ENCODE measurements at regions not wholly inside any gene's neighbourhood (a gene's known extent, or its start where the extent isn't known, plus 50 kb on each side); places are given as distances from the start of the nearest gene placed in this dataset.
"Not testable (repeated sequence)": the region's sequence is repeated elsewhere in the genome, so short reads cannot be mapped to it uniquely, and the experiment has no call there.

DNA sequence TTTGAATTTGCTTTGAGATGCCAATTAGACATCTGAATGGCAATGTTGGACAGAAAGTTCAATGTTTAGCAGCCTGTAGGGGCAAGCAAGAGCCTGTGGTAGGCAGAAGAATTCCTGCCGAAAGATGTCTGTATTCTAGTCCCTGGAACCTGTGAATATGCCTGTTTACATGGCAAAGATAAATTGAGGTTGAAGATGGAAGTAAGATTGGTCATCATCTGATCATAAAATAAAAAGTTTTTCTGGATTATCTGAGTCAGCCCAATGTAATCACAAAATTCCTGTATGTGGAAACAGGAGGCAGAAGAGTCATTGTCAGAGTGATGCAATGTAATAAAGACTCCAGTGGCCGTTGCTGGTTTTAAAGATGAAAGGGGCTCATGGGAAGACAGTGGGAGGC lies 430.5 kb downstream of the MDFIC start:
- peak; percentile 38 for DNase-seq (ENCODE audit: low spot score)

DNA sequence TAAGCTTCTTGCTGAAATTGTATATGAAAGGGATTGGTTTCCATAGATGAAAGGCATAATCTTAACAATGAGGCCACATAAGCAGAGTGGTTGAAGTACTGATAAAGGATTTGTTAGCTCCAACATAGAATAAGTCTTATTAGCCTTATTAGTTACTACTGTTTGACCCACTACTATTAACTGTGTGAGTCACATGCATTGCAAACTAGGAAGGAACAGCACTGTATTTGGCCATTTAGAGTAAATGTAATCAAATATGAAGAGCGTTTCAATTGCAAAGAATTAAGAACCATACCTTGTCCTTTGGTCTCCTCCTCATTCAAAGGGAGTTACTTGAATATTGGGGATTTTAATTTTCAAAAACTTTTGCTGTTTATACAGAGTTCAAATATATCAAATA lies 428.9 kb downstream of the MDFIC start:
- DNase-seq (ENCODE audit: low spot score) = no peak

DNA sequence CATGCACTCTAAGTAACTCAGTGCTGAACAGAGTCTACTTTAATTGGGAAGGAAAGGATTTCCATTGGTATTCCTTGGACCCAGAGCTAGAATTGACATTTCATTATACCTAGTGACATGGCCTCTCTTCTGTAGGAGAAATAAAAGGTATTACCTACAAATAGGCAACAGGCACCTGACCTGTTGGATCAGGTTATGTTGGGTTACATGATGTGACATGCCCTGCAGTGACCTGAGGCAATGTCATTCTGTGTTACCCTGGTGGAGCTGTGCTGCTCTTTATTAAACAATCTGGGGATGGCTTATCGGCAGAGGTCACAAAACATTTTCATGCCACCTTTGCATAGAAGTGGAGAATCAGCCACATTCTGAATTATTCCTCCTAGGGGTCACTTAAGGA lies 427.7 kb downstream of the MDFIC start:
- DNase-seq (ENCODE audit: low spot score) = no peak

DNA sequence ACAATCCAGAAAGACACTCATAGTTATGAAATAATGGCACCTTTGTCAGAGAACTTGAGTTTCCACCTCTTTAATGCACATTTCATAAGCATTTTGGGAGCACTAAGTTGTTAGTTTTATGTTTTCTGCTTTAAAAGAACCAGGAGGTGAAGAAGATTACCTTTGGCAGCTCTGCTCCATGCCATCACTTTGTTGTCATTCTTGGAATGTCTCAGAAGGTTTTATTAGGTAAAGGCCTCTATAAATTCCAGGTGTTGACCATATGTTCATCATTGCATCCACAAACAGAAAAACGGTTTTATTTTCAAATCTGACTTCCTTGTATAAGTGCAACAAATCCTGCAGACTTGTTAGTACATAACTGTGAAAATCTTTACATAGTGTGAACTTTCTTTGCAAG lies 424.8 kb downstream of the MDFIC start:
- DNase-seq (ENCODE audit: low spot score) = no peak

DNA sequence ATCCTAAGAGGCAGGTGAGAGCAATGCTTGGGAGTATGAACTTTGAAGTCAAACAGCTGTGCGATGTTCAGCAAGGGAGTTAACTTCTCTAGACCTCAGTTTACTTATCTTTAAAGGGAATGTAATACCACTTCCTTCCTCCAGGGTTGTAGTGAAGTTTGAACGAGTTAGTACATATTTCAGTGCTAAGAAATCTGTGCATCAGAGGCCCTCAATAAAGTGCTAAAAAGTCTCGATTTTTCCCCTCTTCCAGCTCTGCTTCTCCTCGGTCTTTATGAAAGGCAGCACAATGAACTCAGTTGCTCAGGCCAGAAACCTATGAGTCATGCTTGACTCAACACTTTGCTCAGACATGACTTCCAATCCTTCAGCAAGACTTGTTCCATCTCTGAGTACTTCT lies 418.9 kb downstream of the MDFIC start:
- peak; percentile 38 for DNase-seq (ENCODE audit: low spot score)

DNA sequence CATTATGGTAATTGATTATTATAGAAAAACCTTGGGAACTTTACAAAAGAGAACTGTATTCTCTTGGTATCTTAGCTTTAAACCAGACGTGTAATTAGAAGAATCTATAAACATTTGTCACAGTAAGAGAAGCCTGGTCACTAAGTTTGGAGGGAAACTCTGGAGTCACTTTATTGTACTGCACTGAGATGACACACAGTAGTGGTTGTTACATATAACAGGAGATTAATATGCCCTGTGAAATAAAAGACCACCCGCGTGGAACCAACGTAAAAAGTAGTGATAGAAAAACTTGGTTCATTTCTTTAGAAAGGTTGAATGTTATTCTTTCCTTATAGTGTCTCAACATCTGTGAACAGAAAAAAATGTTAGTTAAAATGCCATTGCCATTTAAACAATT lies 416.1 kb downstream of the MDFIC start:
- DNase-seq (ENCODE audit: low spot score) = no peak

DNA sequence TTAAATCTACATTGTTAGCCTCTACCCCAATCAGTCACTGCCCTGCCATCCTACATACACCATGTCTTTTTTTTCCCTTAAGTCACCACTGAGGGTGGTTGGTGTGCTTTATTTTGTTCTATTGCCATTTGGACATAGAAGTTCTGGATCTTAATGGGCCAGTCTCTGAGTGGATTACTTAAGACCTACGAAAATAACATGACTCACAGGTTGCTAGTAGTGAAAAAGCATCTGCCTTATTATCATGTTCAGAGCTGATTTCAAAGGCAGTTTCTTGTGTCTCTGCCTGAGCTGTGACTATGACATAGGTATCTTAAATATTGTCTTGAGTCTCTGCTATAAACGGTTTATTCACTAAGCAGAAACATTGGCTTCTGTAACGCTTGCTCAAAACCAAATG lies 410.8 kb downstream of the MDFIC start:
- no peak for DNase-seq (ENCODE audit: low spot score)

DNA sequence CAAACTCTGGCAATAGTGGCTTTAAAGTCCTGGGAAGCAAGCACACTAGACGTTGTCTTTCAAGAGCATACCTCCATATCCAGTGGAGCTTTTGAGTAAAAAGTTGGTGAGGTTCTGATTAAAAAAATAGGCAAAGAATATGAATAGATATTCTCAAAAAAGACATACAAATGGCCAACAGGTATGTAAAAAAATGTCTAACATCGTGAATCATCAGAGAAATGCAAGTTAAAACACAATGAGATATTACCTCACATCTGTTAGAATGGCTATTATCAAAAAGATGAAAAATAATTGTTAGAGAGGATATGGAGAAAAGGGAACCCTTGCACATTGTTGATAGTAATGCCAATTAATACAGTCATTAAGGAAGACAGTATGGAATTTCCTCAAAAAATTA lies 407.1 kb downstream of the MDFIC start:
- DNase-seq (ENCODE audit: low spot score) = no peak

DNA sequence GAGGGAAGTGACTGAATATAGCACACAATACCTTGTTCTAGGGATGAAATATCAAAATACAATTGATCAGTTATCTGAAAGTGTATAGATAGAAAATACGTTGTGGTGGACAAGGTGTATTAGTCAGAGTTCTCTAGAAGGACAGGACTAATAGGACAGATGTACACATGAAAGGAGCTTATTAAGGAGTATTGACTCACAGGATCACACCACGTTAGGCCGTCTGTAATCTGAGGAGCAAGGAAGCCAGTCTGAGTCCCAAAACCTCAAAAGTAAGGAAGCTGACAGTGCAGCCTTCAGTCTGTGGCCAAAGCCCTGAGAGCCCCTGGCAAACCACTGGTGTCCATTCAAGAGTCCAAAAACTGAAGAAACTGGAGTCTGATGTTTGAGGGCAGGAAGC lies 406.1 kb downstream of the MDFIC start:
- DNase-seq (ENCODE audit: low spot score) = no peak

DNA sequence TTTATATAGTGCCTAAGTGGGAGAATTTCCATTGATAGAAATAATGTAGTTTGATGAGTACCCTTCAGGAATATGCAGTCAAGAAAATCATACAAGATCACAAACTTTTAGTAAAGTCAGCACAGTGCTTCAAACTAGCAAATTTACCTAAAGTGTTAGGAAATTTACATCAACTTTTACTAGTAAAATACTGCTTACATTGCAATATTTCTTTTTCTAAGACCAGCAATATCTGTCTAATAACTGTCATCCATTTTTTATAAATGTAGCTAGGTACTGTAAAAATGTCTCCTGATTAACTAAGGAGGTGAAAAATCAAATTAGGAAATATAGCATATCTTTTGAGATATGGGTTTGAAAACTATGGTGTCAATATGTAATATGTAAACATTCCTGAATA lies 405.4 kb downstream of the MDFIC start:
- DNase-seq (ENCODE audit: low spot score) = no peak

DNA sequence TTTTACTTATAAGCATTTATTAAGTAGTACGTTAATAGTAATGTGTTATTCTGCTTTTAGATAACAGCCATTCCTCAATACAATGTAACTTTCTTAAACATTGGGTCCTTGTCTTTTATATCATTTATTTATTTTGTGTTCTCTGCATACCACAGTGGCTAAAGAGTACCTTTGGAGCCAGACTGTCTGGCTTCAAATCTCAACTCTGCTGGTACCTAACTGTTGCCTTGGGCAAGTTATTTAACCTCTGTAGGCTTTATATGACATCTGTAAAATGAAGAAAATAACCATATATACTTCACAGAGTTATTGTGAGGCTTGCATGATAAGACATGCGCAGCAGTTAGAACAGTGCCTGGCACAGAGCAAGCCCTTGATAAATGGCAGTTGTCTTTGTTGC lies 397.6 kb downstream of the MDFIC start:
- DNase-seq (ENCODE audit: low spot score) = no peak

DNA sequence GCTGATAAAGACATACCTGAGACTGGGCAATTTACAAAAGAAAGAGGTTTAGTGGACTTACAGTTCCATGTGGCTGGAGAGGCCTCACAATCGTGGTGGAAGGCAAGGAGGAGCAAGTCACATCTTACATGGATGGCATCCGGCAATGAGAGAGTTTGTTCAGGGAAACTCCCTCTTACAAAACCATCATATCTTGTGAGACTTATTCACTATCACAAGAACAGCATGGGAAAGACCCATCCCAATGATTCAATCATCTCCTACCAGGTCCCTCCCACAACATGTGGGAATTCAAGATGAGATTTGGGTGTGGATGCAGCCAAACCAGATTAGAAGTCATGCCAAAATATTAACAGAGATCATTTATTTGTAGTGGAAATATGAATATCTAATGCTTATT lies 388.4 kb downstream of the MDFIC start:
- DNase-seq (ENCODE audit: low spot score) = not testable (repeated sequence)

DNA sequence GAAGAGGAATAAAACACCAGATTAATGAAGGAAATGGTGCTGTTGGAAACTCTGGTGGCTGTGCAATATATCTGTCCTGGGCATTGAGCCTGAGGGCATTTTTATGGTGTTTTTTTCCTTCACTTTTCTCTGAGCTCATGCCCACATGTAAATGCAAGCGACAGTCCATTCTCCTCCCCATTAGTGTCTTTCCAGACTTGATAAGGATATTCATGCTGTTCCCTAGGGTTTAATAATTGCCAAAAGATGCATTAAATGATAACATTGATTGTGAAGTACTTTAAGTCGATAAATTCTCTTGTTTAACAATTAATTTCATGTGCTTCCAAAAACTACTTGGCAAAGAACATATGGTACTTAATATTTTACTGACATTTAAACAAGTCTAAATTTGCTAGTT lies 384.7 kb downstream of the MDFIC start:
- DNase-seq (ENCODE audit: low spot score) = no peak

DNA sequence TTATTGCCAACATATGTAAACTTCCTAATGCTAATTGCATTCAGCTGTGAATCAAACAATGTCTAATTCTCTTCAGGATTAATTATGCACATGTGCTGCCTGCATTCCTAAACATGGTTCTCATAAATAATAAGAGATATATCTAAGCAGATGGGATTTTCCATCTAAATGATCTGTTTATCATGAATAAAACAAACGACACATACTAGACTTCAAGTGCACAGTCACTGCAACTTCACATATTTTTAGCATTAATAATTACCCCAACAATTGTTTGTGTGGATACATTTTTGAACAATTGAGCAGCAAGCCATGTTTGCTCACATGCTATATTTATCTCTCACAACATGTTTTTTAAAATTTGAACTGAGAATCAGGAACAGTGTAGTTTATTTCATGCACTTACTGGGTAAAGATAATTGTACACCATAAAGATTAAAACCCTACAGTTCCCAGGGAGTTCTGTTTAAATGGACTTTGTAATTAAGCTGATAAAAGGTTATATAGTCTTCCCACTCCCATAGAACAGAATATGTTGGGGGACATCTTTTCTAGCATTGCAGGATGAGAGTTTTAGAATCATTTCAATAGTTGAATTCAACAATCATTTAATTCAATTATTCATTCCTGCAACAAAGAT lies 378.5 kb downstream of the MDFIC start:
- DNase-seq (ENCODE audit: low spot score) = peak; percentile 22

DNA sequence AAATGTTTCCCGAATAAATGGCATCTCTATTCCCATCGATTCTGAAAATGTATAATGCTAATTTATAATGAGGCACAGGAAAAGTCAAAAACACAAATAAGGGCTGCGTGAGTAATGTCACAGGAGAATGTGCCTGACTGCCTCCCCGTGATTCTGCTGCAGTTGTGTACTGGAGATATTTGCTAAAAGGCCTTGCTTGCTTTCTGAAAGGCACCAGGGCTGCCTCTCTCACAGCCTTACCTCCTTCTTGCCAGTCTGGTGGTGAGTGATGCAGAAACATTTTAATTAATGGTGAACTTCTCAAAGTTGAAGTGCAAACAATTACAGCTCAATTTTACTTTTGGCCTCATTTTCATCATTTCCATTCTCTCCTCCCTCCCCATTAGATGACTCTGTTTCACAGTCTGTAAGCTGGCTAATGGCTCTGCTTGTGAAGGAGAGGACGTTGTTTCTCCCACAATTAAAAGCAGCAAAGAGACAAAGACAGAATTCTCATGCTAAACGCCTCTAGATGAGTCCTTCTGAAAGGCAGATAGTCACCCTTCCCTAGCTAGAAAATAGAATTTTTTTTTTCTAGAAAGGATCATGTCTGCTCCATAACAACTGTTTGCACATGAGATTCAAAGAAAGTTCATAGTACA lies 377.6 kb downstream of the MDFIC start:
- no peak for DNase-seq (ENCODE audit: low spot score)

DNA sequence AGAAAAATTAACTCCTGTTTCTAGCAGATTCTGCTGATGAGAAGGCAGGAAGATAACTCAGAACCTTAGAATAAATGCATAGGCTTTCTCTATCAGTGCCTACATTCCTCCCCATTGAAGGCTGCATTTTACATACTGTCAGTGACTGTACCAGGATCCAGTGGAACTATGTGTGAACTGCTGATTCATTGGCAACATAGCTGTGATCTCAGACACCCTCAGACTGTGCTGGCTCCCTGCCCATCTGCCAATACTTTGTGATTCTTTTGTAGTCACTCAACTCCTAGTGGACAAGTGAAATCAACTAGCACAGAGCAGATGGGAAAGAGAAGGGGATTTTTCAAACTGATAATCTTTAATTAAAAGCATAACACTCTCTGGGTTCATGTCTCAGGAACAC lies 375.8 kb downstream of the MDFIC start:
- DNase-seq (ENCODE audit: low spot score) = peak; percentile 12

DNA sequence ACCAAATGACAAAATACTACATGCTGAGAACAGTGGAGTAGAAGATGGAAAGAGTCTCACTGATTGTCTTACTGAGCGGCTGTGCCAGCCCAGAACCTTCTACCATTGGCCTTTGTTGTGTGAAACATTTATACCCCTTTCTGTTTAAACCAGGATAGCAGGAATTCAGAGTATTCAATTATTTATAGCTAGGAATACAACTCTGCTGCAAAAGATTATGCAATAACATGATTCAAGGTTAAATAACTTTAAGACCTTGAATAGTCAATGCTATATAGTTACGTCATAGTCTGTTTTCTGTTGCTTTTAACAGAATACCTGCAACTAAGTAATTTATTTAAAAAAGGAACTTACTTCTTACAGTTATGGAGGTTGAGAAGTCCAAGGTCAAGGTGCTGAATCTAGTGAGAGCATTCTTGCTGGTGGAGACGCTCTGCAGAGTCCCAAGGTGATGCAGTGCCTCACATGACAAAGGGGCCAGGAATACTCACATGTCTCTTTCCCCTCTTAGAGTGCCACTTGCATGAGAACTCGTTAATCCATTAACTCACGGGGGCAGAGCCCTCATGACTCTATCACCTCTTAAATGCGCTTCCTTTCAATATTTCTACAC lies 371.8 kb downstream of the MDFIC start:
- peak; percentile 9 for DNase-seq (ENCODE audit: low spot score)

DNA sequence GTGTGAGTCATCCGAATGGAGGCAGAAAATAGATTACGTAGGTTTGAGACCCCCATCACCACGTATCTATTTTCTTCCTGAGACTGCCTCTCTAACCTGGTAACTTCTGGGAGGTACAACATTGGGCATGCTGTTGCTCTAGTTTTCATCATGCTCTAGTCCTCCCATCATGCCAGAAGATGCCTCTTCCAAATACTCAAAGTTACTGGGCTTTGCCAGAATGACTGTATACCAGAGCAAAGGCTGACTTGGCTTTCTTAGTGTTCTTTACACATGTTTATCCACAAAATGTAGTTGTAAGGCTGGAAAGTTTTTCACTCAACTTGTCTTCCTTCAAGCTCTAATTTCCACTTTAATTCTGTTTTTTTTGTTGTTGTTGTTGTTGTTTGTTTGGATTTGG lies 370.5 kb downstream of the MDFIC start:
- DNase-seq (ENCODE audit: low spot score) = no peak

DNA sequence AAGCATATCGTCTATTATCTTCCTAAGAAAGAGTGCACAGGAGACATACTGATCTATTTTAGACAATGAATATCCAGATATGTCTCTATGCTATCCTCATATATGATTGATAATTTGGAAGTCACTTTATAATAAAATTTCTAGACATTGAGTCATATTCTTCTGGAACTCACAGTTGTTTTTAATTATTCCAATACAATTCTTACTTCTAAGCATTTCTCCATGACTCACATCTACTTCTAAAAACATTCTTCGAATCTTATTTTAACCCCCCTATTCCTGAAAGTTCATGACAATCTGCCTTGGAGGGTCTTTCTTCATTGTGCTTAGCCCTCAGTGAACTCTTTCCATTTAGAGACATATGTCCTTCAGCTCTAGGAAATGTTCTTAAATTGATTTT lies 368.1 kb downstream of the MDFIC start:
- peak; percentile 17 for DNase-seq (ENCODE audit: low spot score)

DNA sequence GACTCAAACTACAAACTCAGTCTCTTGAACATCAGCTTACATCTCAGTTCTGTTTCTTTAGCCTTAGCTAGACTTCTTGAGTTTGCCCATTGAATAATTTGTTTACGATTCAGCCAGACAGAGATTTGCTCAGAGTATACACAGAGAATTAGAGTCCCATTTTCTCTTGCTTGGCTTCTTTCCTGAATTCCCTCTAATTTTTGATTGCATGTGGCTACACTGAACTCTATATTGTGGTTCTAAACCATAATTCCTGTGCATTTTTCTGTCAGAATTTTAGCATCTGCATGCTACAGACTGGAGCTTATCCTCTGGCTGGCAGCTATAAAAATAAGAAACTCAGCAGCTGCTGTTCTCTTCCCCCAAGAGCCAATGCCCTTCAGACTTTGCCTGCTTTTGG lies 354.9 kb downstream of the MDFIC start:
- no peak for DNase-seq (ENCODE audit: low spot score)

DNA sequence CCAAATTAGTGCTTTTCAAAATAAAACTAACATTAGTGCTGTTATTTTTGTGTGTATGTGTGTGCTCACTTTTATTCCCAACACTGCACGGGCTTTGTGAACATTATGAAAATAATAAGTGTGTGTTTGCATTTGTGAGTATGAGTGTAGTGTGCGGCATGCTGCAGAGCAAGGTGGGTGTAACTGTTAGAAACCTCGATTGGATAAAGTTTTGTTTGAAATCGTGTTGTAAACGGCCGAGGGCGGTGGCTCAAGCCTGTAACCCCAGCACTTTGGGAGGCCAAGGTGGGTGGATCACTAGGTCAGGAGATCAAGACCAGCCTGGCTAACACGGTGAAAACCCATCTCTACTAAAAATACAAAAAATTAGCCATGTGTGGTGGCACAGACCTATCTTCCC lies 352.0 kb downstream of the MDFIC start:
- DNase-seq (ENCODE audit: low spot score) = not testable (repeated sequence)

DNA sequence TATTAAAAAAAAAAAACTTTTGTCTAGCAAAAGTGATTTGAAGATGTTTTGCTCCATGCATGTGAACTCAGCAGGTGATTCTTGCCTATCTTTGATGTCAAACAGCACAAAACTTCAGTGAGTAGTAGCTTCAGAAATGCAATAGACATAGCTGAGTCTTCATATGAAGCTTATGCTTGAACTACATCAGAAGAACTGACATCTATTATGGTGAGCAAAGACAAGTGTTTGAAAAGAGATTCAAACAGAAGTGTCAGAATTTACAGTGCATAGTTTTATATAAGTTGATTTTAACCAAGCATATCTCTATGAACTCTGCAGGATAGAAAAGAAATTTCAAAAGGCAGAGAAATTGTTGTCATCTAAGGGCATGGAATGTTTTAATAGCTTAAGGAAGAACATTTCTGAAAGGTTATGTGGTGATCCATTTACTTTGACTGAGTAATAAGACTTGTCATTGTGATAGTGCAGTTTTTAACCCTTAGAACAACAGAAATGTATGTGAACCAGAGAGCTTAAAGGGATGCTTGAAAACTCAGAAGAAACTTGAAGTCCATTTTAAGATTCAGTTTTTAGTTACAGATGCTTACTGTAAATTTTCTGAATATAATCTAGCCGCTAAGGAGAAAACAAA lies 351.4 kb downstream of the MDFIC start:
- DNase-seq (ENCODE audit: low spot score) = no peak
